Stimulated activated CD4-positive, alpha-beta T cell treated with anti-CD3 and anti-CD28 coated beads, Interleukin-1b, Interleukin-23, amount 100 ng/mL, for 24 hours (primary cell): ENCODE measurements at regions not wholly inside any gene's neighbourhood (a gene's known extent, or its start where the extent isn't known, plus 50 kb on each side); places are given as distances from the start of the nearest gene placed in this dataset.

Experiments
- DNase-seq, 4 experiments: peaks; one replicate each; pipeline ENCODE4 v3.0.0-alpha.2; 2020; ENCODE audit warnings: low read depth in 4 of 4, low spot score in 1 of 4

DNA sequence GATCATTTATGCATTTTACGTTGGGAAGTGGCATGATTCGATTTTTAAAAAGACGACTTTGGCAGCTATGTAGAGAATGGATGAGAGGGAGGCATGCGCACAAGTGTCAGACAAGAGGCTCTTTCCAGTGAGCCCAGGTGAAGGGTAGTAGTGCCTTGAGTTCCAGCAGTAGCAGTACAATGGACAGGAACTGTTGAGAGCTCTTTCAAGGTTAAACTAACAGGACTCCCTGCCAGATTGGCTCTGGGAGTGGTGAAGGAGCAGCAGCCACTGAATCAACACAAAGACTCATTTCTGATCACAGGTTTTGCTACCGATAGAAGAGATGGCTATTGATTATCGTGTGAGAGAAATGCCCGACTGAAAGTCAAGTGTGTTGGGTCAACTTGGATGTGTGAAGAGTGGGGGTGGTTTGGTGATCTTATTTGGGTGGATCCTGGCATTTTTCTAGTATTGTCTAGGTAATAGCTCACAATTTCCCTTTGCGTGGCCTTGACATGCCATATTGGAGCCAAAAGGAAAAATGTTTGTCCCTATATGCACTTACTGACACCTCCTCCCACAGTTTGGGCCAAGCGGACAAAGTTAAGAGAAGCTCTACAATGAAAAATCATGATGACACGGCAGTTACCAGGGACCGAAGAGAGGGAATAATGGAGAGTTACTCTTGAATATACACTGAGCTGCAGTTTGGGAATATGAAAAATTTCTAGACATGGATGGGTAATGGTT lies 81.6 kb upstream of the MDFIC2 start:
- DNase-seq, result no peak

DNA sequence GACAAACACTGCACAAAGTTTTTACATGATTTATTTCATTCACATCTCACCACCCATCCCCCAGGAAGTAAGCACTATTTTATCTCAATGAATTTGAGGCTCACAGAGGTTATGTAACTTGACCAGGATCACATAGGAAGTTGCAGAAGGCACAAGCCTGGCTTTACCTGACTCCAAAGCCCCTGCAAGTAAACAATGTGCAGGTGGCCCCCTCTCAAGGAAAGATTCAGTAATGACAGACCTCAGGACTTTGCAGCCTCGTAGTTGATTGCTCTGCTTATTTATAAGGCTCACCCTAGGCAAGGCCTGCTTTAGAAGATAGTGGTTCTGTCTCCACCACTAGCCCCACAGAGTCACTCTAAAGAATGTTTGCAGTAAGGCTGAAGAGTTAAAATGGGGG lies 79.8 kb upstream of the MDFIC2 start:
- no peak for DNase-seq

DNA sequence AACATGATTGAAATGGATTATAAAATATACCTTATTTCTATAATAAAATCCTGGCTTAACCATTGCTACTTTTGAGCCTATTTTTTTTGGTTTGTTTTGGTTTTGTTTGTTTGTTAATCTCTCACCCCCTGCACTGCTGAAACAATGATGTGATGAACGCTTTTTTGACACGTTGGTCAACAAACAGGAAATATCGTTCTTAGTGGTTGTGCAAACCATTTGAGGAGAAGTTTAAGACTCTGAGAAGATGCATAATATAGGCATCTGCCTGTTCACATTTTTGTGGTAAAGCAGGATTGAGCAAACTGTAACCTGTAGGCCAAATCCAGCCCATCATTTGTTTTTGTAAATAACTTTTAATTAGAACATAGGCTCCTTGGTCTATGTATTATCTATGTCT lies 75.5 kb upstream of the MDFIC2 start:
- no peak for DNase-seq

DNA sequence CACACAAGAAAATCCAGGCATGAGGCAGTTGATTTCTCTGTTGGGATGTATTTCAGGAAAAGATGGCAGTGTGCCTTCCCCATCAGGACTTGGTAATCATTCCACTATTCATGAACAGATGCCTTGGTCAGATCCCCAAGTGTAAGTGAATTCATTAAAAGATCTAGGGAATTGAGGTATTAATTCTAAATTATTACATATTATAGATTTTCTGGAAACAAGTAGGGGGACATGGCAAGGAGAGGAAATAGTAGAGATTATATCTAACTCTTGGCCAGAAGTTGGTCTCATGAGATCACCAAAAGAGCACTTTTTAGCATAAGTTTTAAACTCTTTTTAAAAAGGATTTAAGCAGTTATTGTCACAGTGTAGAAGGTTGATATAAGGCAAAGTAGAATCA lies 74.4 kb upstream of the MDFIC2 start:
- no peak for DNase-seq

DNA sequence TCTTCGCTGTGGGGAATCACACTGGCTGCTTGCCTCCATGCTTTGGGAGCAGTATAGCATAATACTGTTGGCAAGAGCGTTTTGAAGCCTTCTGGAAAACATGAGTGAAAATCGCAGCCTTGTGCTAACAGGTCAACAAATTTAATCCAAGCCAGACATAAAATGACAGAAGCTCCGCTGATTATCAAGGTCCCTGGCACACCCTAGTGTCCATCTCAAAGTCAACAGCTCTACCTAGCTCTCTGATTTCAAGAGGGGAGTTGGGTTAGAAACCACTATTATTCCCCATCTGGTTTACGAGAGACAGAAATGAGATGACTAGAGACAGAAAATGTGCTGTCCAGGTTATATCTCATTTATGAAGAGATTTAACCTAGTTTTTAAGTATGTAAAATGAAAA lies 73.6 kb upstream of the MDFIC2 start:
- no peak for DNase-seq

DNA sequence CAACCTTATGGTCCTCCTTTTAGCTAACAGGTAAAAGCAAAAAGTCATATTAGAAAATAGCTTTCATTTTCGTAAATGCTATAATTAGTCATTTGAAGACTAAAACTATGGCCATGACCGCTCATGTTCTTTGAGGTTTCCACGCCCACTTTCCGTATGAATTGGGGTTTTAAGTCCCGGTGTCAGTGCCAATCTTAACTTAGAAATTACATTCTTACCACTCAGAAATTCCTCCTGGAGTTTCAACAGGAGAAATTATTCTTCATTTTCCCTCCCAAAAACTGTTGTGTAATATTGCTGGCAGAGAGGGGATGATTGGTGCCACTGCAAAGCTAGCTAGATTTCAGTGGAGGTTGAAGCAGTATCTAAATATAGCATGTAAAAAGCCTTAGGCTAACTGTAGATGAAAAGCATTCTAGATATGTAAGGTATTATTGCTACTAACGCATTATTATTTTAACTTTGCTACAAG lies 71.0 kb upstream of the MDFIC2 start:
- no peak for DNase-seq

DNA sequence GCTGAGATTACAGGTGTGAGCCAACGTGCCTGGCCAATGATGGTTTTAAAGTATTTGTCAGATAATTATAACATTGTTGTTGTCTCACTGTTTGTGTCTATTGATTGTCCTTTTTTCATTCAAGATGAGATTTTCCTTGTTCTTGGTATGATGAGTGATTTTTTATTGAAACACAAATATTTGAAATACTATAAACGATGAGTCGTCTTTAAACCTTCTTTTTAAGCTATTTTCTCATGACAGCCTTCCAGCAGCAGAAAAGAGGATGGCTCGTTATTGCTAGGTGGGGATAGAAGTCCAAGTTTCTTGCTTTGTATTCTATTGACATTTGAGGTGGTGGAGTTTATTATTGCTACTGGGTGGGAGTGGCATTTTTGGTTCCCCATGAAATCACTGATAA lies 61.7 kb upstream of the MDFIC2 start:
- no peak for DNase-seq
